HG03097 (cell line): ENCODE measurements at regions not wholly inside any gene's neighbourhood (a gene's known extent, or its start where the extent isn't known, plus 50 kb on each side); places are given as distances from the start of the nearest gene placed in this dataset.
"Not testable (repeated sequence)": the region's sequence is repeated elsewhere in the genome, so short reads cannot be mapped to it uniquely, and the experiment has no call there.

ENCODE experiments used
- ATAC-seq: cut with Tn5 transposase; IDR thresholded peaks from one replicate; pipeline ENCODE4 v1.9.1; 2021; ENCODE audit not compliant: unreplicated experiment, low FRiP score

- no peak for ATAC-seq
Observed at GRCh38 chr3:22443571-22444233, 692.7 kb upstream of the ZNF385D start.

GRCh38 chr3:22445336-22445735, 694.3 kb upstream of the ZNF385D start:
- not testable (repeated sequence) for ATAC-seq

- ATAC-seq, result no peak
Observed at GRCh38 chr3:22450786-22451400, 699.9 kb upstream of the ZNF385D start.

- no peak for ATAC-seq
Observed at GRCh38 chr3:22451501-22451900, 700.5 kb upstream of the ZNF385D start.

- no peak for ATAC-seq
Observed at GRCh38 chr3:22453906-22454535, 703.0 kb upstream of the ZNF385D start.

GRCh38 chr3:22469995-22470394, 719.0 kb upstream of the ZNF385D start:
- no peak for ATAC-seq

- no peak for ATAC-seq
Observed at GRCh38 chr3:22471557-22471956, 720.5 kb upstream of the ZNF385D start.

- no peak for ATAC-seq
Observed at GRCh38 chr3:22474706-22475445, 723.9 kb upstream of the ZNF385D start.

GRCh38 chr3:22475665-22476240, 724.7 kb upstream of the ZNF385D start:
- ATAC-seq, result no peak

- no peak for ATAC-seq
Observed at GRCh38 chr3:22476976-22477375, 726.0 kb upstream of the ZNF385D start.

- ATAC-seq, result no peak
Observed at GRCh38 chr3:22485954-22486353, 717.2 kb upstream of the UBE2E2 start.

- ATAC-seq, result no peak
Observed at GRCh38 chr3:22490747-22491146, 712.4 kb upstream of the UBE2E2 start.

- ATAC-seq, result no peak
Observed at GRCh38 chr3:22491344-22491743, 711.8 kb upstream of the UBE2E2 start.

GRCh38 chr3:22492342-22492741, 710.8 kb upstream of the UBE2E2 start:
- no peak for ATAC-seq

GRCh38 chr3:22495241-22495640, 707.9 kb upstream of the UBE2E2 start:
- ATAC-seq, result no peak

- ATAC-seq, result no peak
Observed at GRCh38 chr3:22495791-22496190, 707.3 kb upstream of the UBE2E2 start.

- no peak for ATAC-seq
Observed at GRCh38 chr3:22496641-22497040, 706.5 kb upstream of the UBE2E2 start.

- ATAC-seq, result no peak
Observed at GRCh38 chr3:22506871-22507270, 696.3 kb upstream of the UBE2E2 start.

GRCh38 chr3:22507709-22508108, 695.4 kb upstream of the UBE2E2 start:
- ATAC-seq, result no peak

- no peak for ATAC-seq
Observed at GRCh38 chr3:22523925-22524324, 679.2 kb upstream of the UBE2E2 start.

GRCh38 chr3:22526266-22526837, 676.8 kb upstream of the UBE2E2 start:
- no peak for ATAC-seq
